C4-2B (cell line): ENCODE measurements at regions not wholly inside any gene's neighbourhood (a gene's known extent, or its start where the extent isn't known, plus 50 kb on each side); places are given as distances from the start of the nearest gene placed in this dataset.

Experiments
- CTCF ChIP-seq: fragments of 450-650 bp; conservative IDR thresholded peaks from 2 replicates; pipeline ENCODE4 v1.5.1; 2017; ENCODE audit warnings: mild to moderate bottlenecking
- ZFX ChIP-seq: fragments of 450-650 bp; IDR thresholded peaks from 2 replicates; pipeline ENCODE4 v1.6.1; 2017

GRCh38 chr4:84419201-84419600 lies 79.9 kb downstream of the NKX6-1 start:
- TF ChIP-seq CTCF = no peak
- no peak for TF ChIP-seq ZFX
